Coronary artery (tissue), 2 donors: ENCODE measurements at regions not wholly inside any gene's neighbourhood (a gene's known extent, or its start where the extent isn't known, plus 50 kb on each side); places are given as distances from the start of the nearest gene placed in this dataset.

Source experiments
- DNase-seq: peaks from one replicate; pipeline ENCODE4 v3.0.0-alpha.2; 2017; ENCODE audit warnings: low spot score
- H3K27ac ChIP-seq, 2 donors: fragments of 200-600 bp; sonication (generic); one replicate each; pipeline ENCODE4 v1.5.1; 2016 to 2019
- H3K4me3 ChIP-seq: fragments of 200-600 bp; sonication (generic); 2 replicates; pipeline ENCODE4 v1.5.1; 2016; ENCODE audit warnings: mild to moderate bottlenecking, moderate library complexity
- TF ChIP-seq, protein P1 (sequence below): fragments of 200-600 bp; sonication (generic); IDR thresholded peaks from one replicate; pipeline ENCODE4 v1.5.1; 2019; ENCODE audit warnings: antibody characterized with exemption

GRCh38 chr13:65532231-65532630 lies 1697.9 kb downstream of the PCDH9 start:
- no peak overlapping the region for H3K4me3 ChIP-seq
- DNase-seq, result no peak
- TF ChIP-seq, protein P1, sequence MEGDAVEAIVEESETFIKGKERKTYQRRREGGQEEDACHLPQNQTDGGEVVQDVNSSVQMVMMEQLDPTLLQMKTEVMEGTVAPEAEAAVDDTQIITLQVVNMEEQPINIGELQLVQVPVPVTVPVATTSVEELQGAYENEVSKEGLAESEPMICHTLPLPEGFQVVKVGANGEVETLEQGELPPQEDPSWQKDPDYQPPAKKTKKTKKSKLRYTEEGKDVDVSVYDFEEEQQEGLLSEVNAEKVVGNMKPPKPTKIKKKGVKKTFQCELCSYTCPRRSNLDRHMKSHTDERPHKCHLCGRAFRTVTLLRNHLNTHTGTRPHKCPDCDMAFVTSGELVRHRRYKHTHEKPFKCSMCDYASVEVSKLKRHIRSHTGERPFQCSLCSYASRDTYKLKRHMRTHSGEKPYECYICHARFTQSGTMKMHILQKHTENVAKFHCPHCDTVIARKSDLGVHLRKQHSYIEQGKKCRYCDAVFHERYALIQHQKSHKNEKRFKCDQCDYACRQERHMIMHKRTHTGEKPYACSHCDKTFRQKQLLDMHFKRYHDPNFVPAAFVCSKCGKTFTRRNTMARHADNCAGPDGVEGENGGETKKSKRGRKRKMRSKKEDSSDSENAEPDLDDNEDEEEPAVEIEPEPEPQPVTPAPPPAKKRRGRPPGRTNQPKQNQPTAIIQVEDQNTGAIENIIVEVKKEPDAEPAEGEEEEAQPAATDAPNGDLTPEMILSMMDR, result no peak
- no peak overlapping the region for H3K27ac ChIP-seq

- DNase-seq, result no peak
- no peak overlapping the region for H3K27ac ChIP-seq
Observed at GRCh38 chr13:65530688-65531087, 1699.4 kb downstream of the PCDH9 start.

GRCh38 chr13:65529541-65529940 lies 1700.6 kb downstream of the PCDH9 start:
- no peak overlapping the region for H3K4me3 ChIP-seq
- no peak overlapping the region for H3K27ac ChIP-seq
- TF ChIP-seq, protein P1, result no peak
- no peak for DNase-seq

More at GRCh38 chr13:65530688-65531087, 1699.4 kb downstream of the PCDH9 start:
- H3K4me3 ChIP-seq, result no peak overlapping the region
- TF ChIP-seq, protein P1, result no peak

DNA sequence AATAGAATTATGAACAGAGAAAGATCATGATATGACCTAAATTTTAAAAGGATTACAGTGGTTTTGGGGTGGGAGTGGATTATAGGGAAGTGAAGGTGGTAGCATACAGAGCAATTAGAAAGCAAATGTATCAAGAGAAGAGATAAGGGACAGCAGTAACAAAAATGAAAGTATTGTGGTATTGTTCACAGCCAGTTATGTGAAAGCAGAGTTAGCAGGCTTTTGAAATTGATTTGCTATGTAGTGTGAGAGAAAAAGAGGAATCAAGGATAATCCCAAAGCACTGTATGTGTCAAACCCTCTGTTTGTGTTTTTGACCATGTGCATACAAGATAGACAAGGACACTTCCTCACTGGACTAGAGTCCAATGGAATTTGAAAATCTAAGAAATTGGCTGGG lies 1721.4 kb downstream of the PCDH9 start:
- Histone ChIP-seq H3K27ac (no peak overlapping the region), H3K4me3 (no peak overlapping the region)
- no peak for DNase-seq
- TF ChIP-seq, protein P1, result no peak

DNA sequence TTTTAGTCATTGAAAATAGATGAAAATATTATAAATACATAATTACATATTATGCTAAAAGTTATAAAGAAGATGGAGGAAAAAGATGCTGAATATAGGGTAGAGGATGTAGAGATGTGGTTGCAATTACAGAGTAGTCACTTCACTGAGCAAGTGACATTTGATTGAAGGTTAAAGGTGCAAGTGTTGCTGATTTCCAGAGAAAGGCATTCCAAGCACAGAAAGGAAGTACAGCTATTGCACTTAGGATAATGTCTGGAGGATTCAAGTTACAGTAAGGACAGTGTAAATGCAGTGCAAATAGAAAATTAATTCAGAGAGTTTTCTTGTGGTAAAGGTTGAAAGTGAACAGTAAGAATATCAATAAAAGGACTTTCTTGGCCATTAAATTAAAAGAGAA lies 1721.8 kb downstream of the PCDH9 start:
- H3K4me3 ChIP-seq, result no peak overlapping the region
- H3K27ac ChIP-seq, result no peak overlapping the region
- TF ChIP-seq, protein P1, result no peak
- DNase-seq, result no peak

GRCh38 chr13:65505941-65506340 lies 1724.2 kb downstream of the PCDH9 start:
- TF ChIP-seq, protein P1, result no peak
- no peak for DNase-seq
- no peak overlapping the region for H3K27ac ChIP-seq

GRCh38 chr13:65504213-65504612 lies 1725.9 kb downstream of the PCDH9 start:
- TF ChIP-seq, protein P1, result no peak
- no peak overlapping the region for H3K27ac ChIP-seq
- DNase-seq, result no peak
- no peak overlapping the region for H3K4me3 ChIP-seq

More at GRCh38 chr13:65505941-65506340, 1724.2 kb downstream of the PCDH9 start:
- H3K4me3 ChIP-seq, result no peak overlapping the region
